ENCODE measurements at regions not wholly inside any gene's neighbourhood (a gene's known extent, or its start where the extent isn't known, plus 50 kb on each side); places are given as distances from the start of the nearest gene placed in this dataset.

- H3K4me1 ChIP-seq (ENCODE audit: control insufficient read depth, extremely low read depth, insufficient read depth, low read length): no peaks in the 10 kb centered on the region
- no peak overlapping the region for H3K4me3 ChIP-seq (ENCODE audit: control insufficient read depth in 2 of 3, extremely low read depth in 1 of 3, insufficient read depth in 2 of 3, low read depth in 1 of 3, low read length in 3 of 3)
- H3K79me2 ChIP-seq (ENCODE audit: control insufficient read depth, insufficient read depth, low read length): no peaks in the 10 kb centered on the region
- no peak overlapping the region for H3K27ac ChIP-seq (ENCODE audit: control insufficient read depth, insufficient read depth, low read length)
- no peak for DNase-seq (ENCODE audit: low read depth, low spot score)
- H3K9me3 ChIP-seq (ENCODE audit: control insufficient read depth, low read depth, low read length): no peaks in the 10 kb centered on the region
- H3K9me1 ChIP-seq (ENCODE audit: control insufficient read depth, extremely low read depth, insufficient read depth, low read length): no peaks in the 10 kb centered on the region
- no peak overlapping the region for H2AFZ ChIP-seq (ENCODE audit: control insufficient read depth, low read length)
- no peak overlapping the region for H3K9ac ChIP-seq (ENCODE audit: control insufficient read depth, extremely low read depth, insufficient read depth, low read length)
- FAIRE-seq: no peak
- H3K27me3 ChIP-seq (ENCODE audit: control insufficient read depth, extremely low read depth, insufficient read depth, low read length): no peaks in the 10 kb centered on the region
- dilution Hi-C loops (cut with MboI; ENCODE audit: extremely low pct_ligation_motif_present, low sequenced_read_pairs): no loop called here
- TF ChIP-seq EZH2 (IDR thresholded peaks at IDR 0.05; ENCODE audit: low read length) (no peak), CTCF (optimal IDR thresholded peaks at IDR 0.05 in 1 of 3, IDR thresholded peaks at IDR 0.05 in 1 of 3, conservative IDR thresholded peaks at IDR 0.05 in 1 of 3; ENCODE audit: extremely low read depth in 1 of 3, insufficient read depth in 2 of 3, low read length in 3 of 3) (no peak)
- H4K20me1 ChIP-seq (ENCODE audit: control insufficient read depth, extremely low read depth, insufficient read depth, low read length): no peaks in the 10 kb centered on the region
- H3K4me2 ChIP-seq (ENCODE audit: control insufficient read depth, extremely low read depth, insufficient read depth, low read depth, low read length): no peak overlapping the region
- no peaks in the 10 kb centered on the region for H3K36me3 ChIP-seq (ENCODE audit: control insufficient read depth in 2 of 2, extremely low read depth in 1 of 2, insufficient read depth in 2 of 2, low read length in 2 of 2)
Measured at GRCh38 chr14:27091973-27092372, 494.1 kb upstream of the NOVA1 start.

- H3K9me1 ChIP-seq (ENCODE audit: control insufficient read depth, extremely low read depth, insufficient read depth, low read length): no peaks in the 10 kb centered on the region
- dilution Hi-C loops (cut with MboI; ENCODE audit: extremely low pct_ligation_motif_present, low sequenced_read_pairs): no loop called here
- H3K27me3 ChIP-seq (ENCODE audit: control insufficient read depth, extremely low read depth, insufficient read depth, low read length): no peaks in the 10 kb centered on the region
- H3K9ac ChIP-seq (ENCODE audit: control insufficient read depth, extremely low read depth, insufficient read depth, low read length): no peak overlapping the region
- H3K4me1 ChIP-seq (ENCODE audit: control insufficient read depth, extremely low read depth, insufficient read depth, low read length): no peaks in the 10 kb centered on the region
- H2AFZ ChIP-seq (ENCODE audit: control insufficient read depth, low read length): no peak overlapping the region
- DNase-seq (ENCODE audit: low read depth, low spot score): no peak
- H3K27ac ChIP-seq (ENCODE audit: control insufficient read depth, insufficient read depth, low read length): no peak overlapping the region
- H3K9me3 ChIP-seq (ENCODE audit: control insufficient read depth, low read depth, low read length): peaks cover 4% of the 10 kb centered on the region
- H3K4me3 ChIP-seq (ENCODE audit: control insufficient read depth in 2 of 3, extremely low read depth in 1 of 3, insufficient read depth in 2 of 3, low read depth in 1 of 3, low read length in 3 of 3): no peak overlapping the region
- H4K20me1 ChIP-seq (ENCODE audit: control insufficient read depth, extremely low read depth, insufficient read depth, low read length): no peaks in the 10 kb centered on the region
- TF ChIP-seq CTCF (optimal IDR thresholded peaks at IDR 0.05 in 1 of 3, IDR thresholded peaks at IDR 0.05 in 1 of 3, conservative IDR thresholded peaks at IDR 0.05 in 1 of 3; ENCODE audit: extremely low read depth in 1 of 3, insufficient read depth in 2 of 3, low read length in 3 of 3) (no peak), EZH2 (IDR thresholded peaks at IDR 0.05; ENCODE audit: low read length) (no peak)
- H3K36me3 ChIP-seq (ENCODE audit: control insufficient read depth in 2 of 2, extremely low read depth in 1 of 2, insufficient read depth in 2 of 2, low read length in 2 of 2): no peaks in the 10 kb centered on the region
- no peak for FAIRE-seq
- H3K4me2 ChIP-seq (ENCODE audit: control insufficient read depth, extremely low read depth, insufficient read depth, low read depth, low read length): no peak overlapping the region
- no peaks in the 10 kb centered on the region for H3K79me2 ChIP-seq (ENCODE audit: control insufficient read depth, insufficient read depth, low read length)
Measured at GRCh38 chr14:27096091-27096490, 498.3 kb upstream of the NOVA1 start.

Measured in keratinocyte (primary cell).